Gastrocnemius medialis (tissue), 4 donors: ENCODE measurements at regions not wholly inside any gene's neighbourhood (a gene's known extent, or its start where the extent isn't known, plus 50 kb on each side); places are given as distances from the start of the nearest gene placed in this dataset.

ENCODE experiments used
- ATAC-seq, 2 donors: fragments of 150-250 bp; one replicate each; pipeline ENCODE4 v1.9.1; 2016
- DNase-seq, 2 donors: peaks; one replicate each; pipeline ENCODE4 v3.0.0-alpha.2; 2019
- H3K27ac ChIP-seq, 4 donors: fragments of 200-600 bp; sonication (generic); 1 replicate in 1 of 4; 2 replicates in 3 of 4; pipeline ENCODE4 v1.5.1; 2016 to 2018; ENCODE audit warnings: mild to moderate bottlenecking in 2 of 4, moderate library complexity in 1 of 4
- H3K27me3 ChIP-seq, 3 donors: fragments of 200-600 bp; sonication (generic) in 2 of 3; 1 replicate in 1 of 3; 2 replicates in 2 of 3; pipeline versions ENCODE4 v1.5.1 to v1.6.0; 2016 to 2019; ENCODE audit warnings: mild to moderate bottlenecking in 1 of 3, moderate library complexity in 1 of 3
- H3K36me3 ChIP-seq, 2 donors: fragments of 200-600 bp; sonication (generic) in 1 of 2; one replicate each; pipeline ENCODE4 v1.5.1; 2017 to 2018
- H3K4me1 ChIP-seq, 2 donors: fragments of 200-600 bp; sonication (generic) in 1 of 2; one replicate each; pipeline ENCODE4 v1.5.1; 2016 to 2017; ENCODE audit warnings: mild to moderate bottlenecking in 2 of 2
- H3K4me3 ChIP-seq, 4 donors: fragments of 200-600 bp; sonication (generic) in 3 of 4; 1 replicate in 1 of 4; 2 replicates in 3 of 4; pipeline ENCODE4 v1.5.1; 2016 to 2019; ENCODE audit warnings: mild to moderate bottlenecking in 2 of 4
- H3K9me3 ChIP-seq, 3 donors: fragments of 200-600 bp; sonication (generic) in 2 of 3; 1 replicate in 1 of 3; 2 replicates in 2 of 3; pipeline ENCODE4 v1.5.1; 2016 to 2019
- CTCF ChIP-seq, 5 experiments: fragments of 450-650 bp in 3 of 5; fragments of 200-600 bp in 2 of 5; sonication (generic) in 2 of 5; IDR thresholded peaks in 4 of 5; conservative IDR thresholded peaks in 1 of 5; 1 replicate in 4 of 5; 2 replicates in 1 of 5; pipeline ENCODE4 v1.5.1; 2016 to 2019; ENCODE audit warnings: antibody characterized with exemption in 5 of 5, mild to moderate bottlenecking in 3 of 5, moderate library complexity in 3 of 5
- POLR2A ChIP-seq, 2 donors: fragments of 450-650 bp; IDR thresholded peaks; one replicate each; pipeline ENCODE4 v1.6.1; 2017; ENCODE audit warnings: antibody characterized with exemption in 2 of 2, mild to moderate bottlenecking in 2 of 2, moderate library complexity in 2 of 2
- in situ Hi-C, 4 donors: fragments of 200-750 bp; cut with MboI; loops; one replicate each; pipeline versions ENCODE4 v1.15.0 to v1.8.0; 2017; ENCODE audit warnings: low sequenced_read_pairs in 4 of 4
- intact Hi-C: fragments of 100-400 bp; cut with DNase I; formaldehyde crosslinking; loops from one replicate; pipeline ENCODE4 v1.15.1; 2023; ENCODE audit warnings: low total_unique reads

- no peaks in the 10 kb centered on the region for H3K9me3 ChIP-seq
- in situ Hi-C loops, result loop anchor here (10.0 to 25.0 kb wide), 4 partner anchors 581 to 861 kb away; no protein-coding TSS in a partner anchor
- DNase-seq, result no peak
- H3K4me1 ChIP-seq, result peaks cover 0 to 8% of the 10 kb centered on the region in 2 donors
- no peak overlapping the region for H3K27ac ChIP-seq
- intact Hi-C loops, result loop anchor here (10.0 kb wide), 2 partner anchors 331 to 581 kb away; partner anchors contain the start of gene ZIC2
- no peaks in the 10 kb centered on the region for H3K27me3 ChIP-seq
- H3K36me3 ChIP-seq, result no peaks in the 10 kb centered on the region
- no peak overlapping the region for H3K4me3 ChIP-seq
- no peak for TF ChIP-seq CTCF (IDR thresholded peaks at IDR 0.05 in 4 of 5, conservative IDR thresholded peaks at IDR 0.05 in 1 of 5)
- ATAC-seq, result no peak
Observed at GRCh38 chr13:99653526-99653925, 152.3 kb downstream of the TM9SF2 start.

DNA sequence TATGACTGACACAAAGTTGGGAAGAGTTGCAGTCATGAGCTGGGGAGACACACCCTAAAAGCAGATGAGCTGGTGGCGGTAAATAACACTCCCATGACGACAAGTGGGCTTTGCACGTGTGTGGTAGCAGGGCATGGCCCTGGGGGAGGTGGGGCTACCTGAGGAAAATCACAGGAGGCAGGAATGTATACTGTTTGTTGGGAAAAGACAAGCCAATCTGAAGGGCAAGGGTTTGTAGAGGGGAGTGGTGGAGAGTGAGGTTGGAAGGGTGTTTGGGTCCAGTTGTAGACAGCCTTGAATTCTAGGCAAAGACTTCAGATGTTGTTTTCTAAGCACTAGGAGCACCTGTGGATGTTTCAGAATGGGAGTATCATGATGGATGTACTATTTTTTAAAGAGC lies 151.6 kb downstream of the TM9SF2 start:
- Histone ChIP-seq H3K9me3 (no peaks in the 10 kb centered on the region), H3K27me3 (no peaks in the 10 kb centered on the region), H3K4me1 (peaks cover 0 to 8% of the 10 kb centered on the region in 2 donors), H3K27ac (no peak overlapping the region), H3K36me3 (no peaks in the 10 kb centered on the region), H3K4me3 (no peak overlapping the region)
- TF ChIP-seq CTCF (IDR thresholded peaks at IDR 0.05 in 4 of 5, conservative IDR thresholded peaks at IDR 0.05 in 1 of 5) (no peak), POLR2A (IDR thresholded peaks at IDR 0.05) (no peak)
- DNase-seq, result no peak
- intact Hi-C loops (loop anchor here (10.0 kb wide), 2 partner anchors 332 to 582 kb away; partner anchors contain the start of gene ZIC2), in situ Hi-C loops (loop anchor here (10.0 to 25.0 kb wide), 4 partner anchors 582 to 862 kb away; no protein-coding TSS in a partner anchor)
- ATAC-seq, result no peak

GRCh38 chr13:99652141-99652540 lies 150.9 kb downstream of the TM9SF2 start:
- in situ Hi-C loops (loop anchor here (10.0 to 25.0 kb wide), 4 partner anchors 583 to 863 kb away; no protein-coding TSS in a partner anchor), intact Hi-C loops (loop anchor here (10.0 kb wide), 2 partner anchors 333 to 583 kb away; partner anchors contain the start of gene ZIC2)
- Histone ChIP-seq H3K27ac (no peak overlapping the region), H3K4me1 (peaks cover 0 to 8% of the 10 kb centered on the region in 2 donors), H3K9me3 (no peaks in the 10 kb centered on the region), H3K27me3 (no peaks in the 10 kb centered on the region), H3K4me3 (no peak overlapping the region), H3K36me3 (no peaks in the 10 kb centered on the region)
- ATAC-seq (no peak), DNase-seq (no peak)
- TF ChIP-seq POLR2A (IDR thresholded peaks at IDR 0.05), result no peak
- TF ChIP-seq CTCF (IDR thresholded peaks at IDR 0.05 in 4 of 5, conservative IDR thresholded peaks at IDR 0.05 in 1 of 5), result no peak

- H3K9me3 ChIP-seq, result no peaks in the 10 kb centered on the region
- in situ Hi-C loops, result loop anchor here (10.0 to 25.0 kb wide), 4 partner anchors 584 to 864 kb away; no protein-coding TSS in a partner anchor
- ATAC-seq (no peak), DNase-seq (no peak)
- H3K27ac ChIP-seq, result no peak overlapping the region
- TF ChIP-seq CTCF (IDR thresholded peaks at IDR 0.05 in 4 of 5, conservative IDR thresholded peaks at IDR 0.05 in 1 of 5) (no peak), POLR2A (IDR thresholded peaks at IDR 0.05) (no peak)
- H3K4me1 ChIP-seq, result peaks cover 0 to 4% of the 10 kb centered on the region in 2 donors
- intact Hi-C loops, result loop anchor here (10.0 kb wide), 2 partner anchors 334 to 584 kb away; partner anchors contain the start of gene ZIC2
- H3K36me3 ChIP-seq, result no peaks in the 10 kb centered on the region
- no peaks in the 10 kb centered on the region for H3K27me3 ChIP-seq
- no peak overlapping the region for H3K4me3 ChIP-seq
Observed at GRCh38 chr13:99651016-99651415, 149.7 kb downstream of the TM9SF2 start.
